HG02981 (cell line): ENCODE measurements at regions not wholly inside any gene's neighbourhood (a gene's known extent, or its start where the extent isn't known, plus 50 kb on each side); places are given as distances from the start of the nearest gene placed in this dataset.

Experiments used
- ATAC-seq: cut with Tn5 transposase; IDR thresholded peaks from one replicate; pipeline ENCODE4 v1.9.1; 2021; ENCODE audit warnings: mild to moderate bottlenecking, moderate library complexity; ENCODE audit not compliant: unreplicated experiment

DNA sequence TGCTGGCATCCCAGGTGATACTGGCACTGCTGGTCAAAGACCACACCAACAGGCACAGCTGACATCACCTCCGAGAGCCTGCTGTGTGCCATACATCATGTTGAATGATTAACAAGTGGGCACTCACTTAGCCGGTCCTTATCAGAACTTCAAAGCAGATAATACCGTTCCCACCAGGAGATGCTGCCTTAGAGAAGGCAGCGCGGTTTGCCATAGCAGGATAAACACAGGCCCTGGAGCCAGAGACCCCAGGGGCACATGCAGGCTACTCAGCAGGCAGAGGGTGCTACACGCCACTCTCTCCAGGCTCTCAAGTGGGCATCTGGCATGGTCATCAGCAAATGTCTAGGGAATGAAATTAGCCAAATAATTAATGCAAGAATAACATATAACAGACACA is 86.5 kb upstream of the CST7 start:
- no peak for ATAC-seq

DNA sequence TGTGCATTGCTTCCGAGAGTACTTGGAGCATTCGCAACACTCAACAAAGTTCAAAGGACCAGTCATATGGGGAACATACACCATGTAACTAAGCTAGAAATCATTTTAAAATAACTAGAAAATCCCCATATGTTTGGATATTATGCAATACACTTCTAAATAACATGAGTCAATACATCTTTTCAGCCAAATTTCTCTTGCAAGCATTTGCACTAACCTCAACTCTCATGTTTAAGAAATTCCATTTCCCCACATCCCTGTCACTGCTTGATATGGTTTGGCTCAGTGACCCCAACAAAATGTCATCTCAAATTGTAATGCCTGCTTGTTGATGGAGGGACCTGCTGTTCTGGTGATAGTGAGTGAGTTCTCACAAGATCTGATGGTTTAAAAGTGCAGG is 85.7 kb upstream of the CST7 start:
- no peak for ATAC-seq

DNA sequence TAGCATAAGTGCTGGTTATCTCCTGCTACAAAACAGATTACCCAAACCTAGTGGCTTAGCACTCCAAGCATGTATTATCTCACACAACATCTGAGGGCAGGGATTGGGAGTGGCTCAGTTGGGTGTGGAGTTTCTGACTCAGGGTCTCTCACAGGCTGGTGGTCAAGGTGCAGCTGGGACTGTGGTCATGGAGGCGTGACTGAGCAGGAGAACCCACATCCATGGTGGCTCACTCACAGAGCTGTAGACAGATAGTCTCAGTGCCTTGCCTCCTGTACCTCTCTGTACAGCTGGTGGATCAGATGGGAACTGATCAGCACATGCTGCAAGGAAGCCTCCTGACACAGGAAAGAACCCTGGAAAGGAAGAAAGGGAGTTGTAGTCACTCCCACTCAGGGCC is 83.1 kb upstream of the CST7 start:
- ATAC-seq: no peak

DNA sequence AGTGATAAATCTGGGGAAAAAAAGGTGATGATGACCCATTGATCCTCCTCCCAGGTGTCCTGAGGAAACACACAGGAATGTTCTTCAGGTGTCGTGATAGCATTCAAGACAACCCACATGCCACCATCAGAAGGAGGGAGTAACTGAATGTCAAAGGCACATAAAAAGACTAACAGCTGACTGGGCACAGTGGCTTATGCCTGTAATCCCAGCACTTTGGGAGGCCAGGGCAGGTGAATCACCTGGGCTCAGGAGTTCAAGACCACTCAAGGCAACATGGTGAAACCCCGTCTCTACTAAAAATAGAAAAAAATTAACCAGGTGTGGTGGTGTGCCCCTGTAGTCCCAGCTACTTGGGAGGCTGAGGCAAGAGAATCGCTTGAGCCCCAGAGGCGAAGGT is 82.3 kb upstream of the CST7 start:
- no peak for ATAC-seq

DNA sequence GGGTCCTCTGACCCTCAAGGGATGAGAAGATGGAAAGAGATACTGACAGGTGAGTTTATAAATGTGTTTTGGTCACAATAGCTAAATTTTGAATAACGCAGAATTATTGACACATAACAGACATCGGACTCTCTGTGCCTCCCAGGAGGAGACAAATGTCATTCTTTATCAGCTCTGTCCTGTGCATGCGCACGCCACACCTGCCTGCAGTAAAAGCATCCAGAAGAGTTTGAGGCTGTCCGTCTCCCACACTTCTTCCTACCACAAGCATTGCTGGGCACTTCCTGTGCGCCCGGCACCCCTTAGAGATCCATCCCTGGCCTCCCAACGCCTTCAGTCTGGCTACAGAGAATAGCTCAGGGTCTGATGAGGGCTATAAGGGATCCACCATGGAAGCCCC is 81.5 kb upstream of the CST7 start:
- no peak for ATAC-seq

DNA sequence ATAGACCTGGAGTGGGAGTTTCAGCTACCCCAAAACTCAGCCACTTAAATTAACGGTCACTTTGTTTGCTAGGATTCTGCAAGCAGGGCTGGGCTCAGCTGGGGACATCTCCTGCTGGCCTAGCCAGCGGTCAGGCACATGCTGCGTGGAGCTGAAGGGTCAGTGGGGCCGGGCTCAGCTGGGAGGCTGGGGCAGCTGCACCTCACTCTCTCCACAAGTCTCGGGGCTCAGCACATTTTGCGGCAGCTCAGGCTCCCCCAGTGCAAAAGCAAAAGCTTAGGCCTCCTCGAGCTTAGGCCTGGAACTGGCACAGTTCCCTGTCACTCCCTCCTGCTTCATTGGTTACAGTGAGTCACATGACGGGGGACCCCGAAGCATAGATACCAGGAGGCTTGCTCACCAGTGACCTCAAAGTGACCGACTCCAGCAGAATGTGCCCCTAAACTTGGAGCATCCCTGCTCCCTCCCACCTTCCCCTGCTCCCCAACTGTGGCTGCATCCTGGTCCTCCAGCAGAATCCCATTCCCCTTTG is 80.6 kb upstream of the CST7 start:
- no peak for ATAC-seq

DNA sequence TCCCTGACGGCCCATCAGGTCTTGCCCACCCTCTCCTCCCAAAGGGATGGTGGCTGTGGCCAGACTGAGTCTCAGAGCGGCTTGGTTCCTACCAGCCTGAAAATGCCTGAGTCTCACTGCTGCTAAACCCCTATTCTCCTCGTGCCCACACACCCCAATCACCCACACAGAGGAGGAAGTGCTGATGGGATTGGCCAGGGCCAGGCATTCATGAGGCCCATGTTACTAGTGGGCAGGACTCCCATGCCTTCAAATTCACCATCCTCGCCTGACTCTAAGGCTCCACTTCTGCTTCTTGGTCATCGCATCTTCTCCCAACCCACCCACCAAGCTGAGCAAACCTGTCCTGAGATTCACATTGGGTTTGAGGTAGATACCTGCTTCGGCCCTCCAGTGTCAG is 80.1 kb upstream of the CST7 start:
- ATAC-seq: no peak

DNA sequence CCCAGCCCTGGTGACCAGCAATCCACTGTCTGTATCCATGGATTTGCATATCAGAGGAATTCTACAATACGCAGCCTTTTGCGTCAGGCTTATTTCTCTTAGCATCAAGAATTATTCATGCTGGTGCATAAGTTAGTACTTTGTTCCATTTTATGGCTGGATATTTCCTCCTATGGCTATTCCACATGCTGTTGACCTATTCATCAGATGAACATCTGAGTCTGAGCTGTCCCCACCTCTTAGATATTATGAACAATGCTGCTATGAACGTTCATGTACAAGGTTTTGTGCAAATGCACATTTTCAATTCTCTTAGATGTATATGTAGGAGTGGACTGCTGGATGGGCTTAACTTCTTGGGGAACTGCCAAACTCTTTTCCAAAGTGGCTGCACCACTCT is 79.0 kb upstream of the CST7 start:
- ATAC-seq: no peak

DNA sequence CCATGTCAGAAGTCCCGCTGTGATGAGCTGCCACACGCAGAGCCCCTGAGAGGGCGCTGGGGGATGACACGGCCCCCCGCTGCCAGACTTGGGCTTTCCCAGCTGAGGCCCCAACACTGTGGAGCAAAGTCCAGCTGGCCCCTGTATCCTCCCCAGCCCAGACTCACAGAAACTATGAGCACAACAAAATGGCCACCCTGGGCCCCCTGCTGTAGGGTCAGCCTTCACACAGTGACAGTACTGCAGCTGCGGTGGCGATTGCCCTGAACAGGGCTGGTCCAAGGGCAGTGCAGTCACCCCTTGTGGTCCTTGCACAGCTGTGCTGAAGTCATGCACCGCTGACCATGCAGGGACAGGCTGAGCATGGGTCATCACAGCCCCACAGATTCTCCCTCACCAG is 78.2 kb upstream of the CST7 start:
- ATAC-seq: no peak

DNA sequence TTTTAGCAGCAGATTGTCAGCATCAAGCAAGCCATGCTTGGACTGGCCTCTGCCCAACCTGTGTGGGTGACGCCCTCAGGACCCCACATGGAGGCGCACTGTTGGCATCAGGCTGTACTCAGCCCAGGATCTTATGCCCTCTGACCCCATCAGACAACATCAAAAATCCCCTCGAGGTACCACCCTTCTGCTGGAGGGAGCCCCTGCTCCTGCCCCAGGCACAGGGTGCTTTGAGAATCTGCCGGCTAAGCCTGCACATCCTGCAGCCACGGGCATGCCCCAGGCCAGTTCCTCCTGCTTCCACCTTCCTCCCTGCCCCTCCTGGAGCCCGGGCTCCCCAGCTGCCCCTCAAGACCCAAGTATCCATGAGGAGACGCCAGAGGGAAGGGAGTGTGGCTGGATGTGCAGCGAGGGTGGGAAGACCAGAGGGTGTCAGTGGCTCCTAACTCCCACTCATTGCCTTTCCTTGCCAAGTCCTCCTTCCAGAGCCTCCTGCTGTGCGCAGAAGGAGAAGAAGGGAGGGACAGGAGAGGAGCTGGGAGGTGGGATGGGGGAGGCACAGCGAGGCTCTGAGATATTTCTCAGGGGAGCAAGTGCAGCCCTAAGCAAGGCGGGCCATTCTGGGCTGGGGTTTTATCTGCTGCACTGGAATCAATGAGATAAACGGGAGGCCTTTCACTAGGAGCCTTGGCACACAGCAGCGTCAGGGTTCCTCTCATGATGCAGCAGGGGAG is 77.4 kb upstream of the CST7 start:
- ATAC-seq: no peak

DNA sequence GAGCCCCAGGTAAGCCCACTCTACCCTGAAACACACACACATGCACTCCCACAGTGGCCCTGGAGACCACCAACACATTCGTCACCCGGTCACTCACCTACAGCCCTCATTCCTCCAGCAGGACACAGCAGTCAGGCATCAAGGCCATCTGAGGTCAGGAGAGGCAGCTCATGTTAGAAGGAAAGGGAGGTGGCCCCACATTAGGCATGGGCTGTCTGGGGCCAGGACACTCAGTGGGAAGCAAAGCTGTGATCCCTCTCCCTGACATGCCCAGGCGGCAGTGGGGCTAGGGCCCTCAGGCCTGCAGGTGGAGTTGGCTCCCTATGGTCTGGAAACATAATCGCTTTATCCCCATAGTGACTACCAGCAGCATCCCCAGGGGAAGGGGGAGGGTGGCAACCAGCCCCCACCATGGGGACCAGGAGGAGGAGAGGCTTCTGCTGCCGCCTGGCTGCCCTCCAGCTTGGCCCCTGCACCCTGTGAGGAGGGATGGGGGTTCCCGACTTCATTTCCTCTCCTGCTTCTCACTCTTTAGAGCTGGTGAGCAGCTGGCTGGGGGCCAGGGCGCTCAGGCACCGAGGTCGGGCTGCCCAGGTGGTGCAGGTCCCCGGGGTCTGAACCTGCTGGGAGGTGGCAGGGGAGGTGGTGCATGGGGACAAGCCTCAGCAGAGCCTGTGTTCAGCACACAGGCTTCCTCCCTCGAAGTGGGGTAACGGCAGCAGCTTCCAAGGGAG is 76.6 kb upstream of the CST7 start:
- ATAC-seq: no peak

DNA sequence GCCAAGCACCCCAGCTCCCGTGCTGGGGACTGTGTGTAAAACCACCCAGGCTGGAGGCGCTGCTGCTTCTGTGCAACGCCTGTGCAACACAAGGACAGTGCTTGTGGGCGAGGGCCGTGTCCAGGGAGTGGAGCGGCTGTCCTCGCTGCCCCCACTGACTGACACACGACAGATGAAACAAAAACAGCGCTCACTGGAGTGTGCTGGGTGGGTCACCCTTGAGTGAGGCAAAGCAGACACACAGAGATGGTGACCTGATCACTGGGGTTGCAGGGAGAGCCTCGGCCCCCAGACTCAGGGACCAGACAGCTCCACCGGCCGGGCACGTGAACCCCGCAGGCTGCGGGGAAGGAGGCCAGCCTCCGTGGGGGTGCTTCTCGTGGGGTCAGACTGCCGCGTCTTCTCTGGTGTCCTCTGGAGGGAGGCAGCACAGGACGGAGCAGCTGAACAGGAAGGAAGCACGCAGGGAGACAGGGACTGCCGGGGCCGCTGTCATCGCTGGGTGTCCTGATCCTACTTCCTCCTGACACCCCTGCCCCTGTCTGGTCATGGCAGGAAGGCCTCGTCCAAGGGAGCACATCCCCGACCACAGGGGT is 75.9 kb upstream of the CST7 start:
- no peak for ATAC-seq

DNA sequence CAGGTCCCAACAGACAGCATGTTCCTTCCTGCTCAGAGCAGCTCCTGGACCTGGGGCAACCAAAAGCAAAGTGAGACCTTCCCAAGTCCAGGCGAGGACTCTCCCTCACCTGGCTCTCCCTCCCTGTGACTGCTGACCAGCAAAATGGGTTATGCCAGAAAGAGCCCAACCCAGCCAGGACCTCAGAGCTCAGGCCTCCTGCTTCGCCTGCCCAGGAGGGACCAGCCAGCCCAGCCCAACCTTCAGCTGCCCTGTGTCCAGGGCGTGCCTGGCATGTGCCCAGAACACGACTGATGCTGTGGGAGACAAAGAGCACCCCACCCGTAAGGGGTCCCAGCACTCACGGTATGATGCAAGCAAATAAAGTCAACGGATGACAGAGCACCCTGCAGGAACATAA is 74.0 kb upstream of the CST7 start:
- no peak for ATAC-seq

DNA sequence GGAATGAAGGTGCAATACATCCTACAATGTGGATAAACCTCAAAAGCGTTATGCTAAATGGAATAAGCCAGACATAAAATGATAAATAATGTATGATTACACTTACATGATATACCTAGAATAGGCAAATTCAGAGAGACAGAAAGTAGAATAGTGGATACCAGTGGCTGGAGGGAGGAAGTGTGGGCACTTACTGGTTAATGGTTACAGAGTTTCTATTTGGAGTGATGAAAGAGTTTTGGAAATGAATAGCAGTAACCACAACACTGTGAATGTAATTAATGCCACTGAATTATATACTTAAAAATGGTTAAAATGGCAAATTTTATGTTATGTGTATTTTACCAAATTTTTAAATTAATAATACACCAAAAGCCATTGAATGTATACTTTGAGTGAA is 71.4 kb upstream of the CST7 start:
- no peak for ATAC-seq

DNA sequence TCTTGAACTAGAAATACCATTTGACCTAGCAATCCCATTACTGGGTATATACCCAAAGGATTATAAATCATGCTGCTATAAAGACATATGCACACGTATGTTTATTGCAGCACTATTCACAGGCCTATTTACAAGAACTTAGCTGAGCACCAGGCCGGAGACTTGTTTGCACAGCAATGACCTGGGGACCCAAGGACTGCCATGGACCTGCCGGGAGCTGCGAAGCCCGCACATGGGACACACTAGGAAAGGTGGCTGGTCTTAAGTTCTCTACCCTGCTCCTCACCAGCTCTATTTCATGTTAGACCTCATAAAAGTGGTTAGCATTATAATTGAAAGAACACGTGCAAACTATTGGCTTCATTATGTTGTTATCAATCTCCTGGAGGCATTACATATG is 70.4 kb upstream of the CST7 start:
- no peak for ATAC-seq

DNA sequence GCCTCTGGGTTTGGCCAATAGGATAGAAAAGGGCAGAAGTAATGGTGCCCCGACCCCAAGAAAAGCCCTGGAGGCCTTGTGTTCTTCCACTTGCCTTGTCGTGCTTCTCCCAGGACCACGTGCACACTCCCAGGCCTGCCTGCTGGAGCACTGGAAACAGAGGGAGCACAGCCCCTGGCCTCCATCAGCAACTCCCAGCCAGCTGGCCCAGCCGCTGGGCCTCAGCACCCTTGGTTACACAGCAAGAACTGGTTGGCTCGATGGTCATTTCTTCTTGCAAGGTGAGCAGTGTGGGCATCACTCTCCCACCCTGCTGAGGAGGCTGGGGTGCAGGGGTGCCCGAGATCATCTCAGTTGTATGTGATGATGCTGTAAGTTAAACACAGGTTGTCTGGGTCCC is 69.2 kb upstream of the CST7 start:
- no peak for ATAC-seq

DNA sequence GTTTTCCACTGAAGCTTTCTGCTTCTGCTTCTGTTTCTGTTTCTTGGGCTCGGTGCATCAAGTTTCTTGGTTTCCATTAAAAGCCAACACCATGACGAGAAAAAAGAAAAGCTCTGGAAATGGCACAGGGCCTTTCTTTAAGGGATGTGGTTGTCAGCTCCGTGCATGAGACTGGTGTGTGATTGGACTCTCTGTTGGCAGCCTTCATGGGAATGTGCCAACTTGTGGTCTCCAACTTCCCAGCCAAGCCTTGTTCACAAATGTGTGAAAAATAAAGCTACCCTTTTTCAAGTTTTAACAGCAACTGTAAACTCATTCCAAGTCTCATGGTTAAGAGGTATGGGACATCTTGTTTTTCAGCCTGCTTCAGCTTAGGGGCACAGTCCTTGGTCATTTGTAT is 68.7 kb upstream of the CST7 start:
- no peak for ATAC-seq

DNA sequence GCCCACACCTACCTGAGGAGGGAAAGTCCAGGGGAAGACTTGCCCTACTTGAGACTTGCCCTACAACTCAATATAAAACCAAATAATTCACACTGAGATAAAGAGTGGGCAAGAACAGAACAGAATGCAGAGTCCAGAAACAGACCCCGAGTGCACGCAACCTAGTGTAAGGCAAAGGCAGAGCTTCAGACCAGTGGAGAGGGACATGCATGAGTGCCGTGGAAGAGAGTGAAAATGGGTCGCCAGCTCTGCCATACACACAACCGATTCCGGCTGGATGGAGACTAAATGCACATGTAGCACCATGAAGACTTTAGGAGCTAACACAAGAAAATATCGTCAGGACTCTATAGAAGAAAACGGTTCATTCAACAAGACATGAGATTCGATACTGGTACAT is 58.8 kb upstream of the CST7 start:
- ATAC-seq: no peak

DNA sequence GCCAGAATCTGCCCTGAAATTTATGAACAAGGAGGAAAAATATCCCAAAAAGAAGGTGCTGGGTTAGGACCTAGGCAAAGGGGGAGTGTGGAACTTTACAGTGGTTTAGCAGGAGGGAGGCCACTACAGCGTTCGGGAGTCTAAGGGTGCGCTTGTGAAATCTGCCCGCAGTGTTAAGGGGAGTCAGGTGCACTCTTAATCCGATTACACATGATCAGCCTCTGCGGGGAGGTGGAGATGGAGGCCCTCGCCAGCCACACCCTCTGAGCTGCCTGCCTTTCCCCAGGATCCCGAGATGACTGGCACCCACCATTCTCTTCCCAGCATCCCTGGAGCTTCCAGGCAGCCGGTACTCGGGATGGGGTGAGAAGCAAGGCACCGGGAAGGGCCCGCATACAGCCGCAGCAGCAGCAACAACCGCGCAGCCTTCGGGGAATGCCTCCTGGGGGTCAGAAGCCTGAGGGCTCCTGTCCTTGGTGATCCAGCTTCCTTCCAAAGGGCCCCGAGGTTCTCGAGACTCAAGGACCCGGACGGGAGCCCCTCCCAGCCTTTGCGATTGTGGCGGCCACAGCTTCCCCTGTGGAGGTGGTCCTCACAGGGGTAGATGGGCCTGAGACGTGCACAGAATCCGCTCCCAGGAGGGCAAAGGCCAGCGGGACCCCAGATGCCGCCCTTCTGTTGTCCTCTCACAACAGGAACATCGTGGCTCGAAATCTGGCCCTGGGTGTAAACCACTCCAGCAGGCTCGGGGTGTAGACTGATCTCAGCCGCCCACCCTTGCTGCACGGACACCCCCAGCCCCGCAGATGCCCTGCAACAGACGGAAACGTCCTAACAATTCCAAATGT is 57.3 kb upstream of the CST7 start:
- ATAC-seq: no peak

DNA sequence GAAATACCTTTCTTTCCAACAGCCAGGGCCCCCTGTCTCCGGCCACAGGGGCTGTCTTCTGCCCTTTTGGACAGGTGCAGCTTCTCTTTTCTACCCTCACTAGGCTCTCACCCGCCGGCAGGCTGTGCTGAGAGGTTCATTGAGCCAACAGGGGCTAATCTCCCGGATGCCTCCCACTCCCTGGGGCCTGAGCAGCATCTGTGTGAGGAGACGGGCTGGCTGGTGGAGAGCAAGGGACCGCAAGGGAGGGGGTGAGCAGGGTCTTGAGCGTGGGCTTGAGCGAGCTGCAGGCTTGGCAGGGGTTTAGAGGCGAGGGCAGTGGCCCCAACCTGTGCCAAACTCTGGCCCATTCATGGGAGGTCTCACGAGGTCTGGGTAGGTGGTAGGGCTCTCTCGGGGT is 56.5 kb upstream of the CST7 start:
- no peak for ATAC-seq

DNA sequence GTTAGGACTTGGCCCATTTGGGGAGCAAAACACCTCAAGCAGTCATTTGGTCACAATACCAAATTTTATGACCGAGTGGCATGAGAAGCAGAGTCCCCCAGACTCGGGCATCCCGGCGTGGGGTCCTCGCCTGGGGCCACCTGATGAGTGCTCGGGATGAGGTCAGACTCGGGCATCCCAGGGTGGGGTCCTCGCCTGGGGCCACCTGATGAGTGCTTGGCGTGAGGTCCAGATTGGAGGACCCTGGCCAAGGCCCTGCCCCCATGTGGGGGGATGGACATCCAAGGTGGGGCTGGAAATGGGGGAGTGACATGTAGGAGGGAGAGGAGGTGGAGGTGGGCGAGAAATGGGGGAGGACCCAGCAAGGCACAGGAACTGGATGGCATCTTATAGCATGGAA is 56.1 kb upstream of the CST7 start:
- ATAC-seq: no peak
